Body of pancreas (tissue), 4 donors: ENCODE measurements at regions not wholly inside any gene's neighbourhood (a gene's known extent, or its start where the extent isn't known, plus 50 kb on each side); places are given as distances from the start of the nearest gene placed in this dataset.

ENCODE experiments used
- CTCF ChIP-seq, 7 experiments: fragments of 450-650 bp in 4 of 7; fragments of 200-600 bp in 3 of 7; sonication (generic) in 3 of 7; IDR thresholded peaks; one replicate each; pipeline ENCODE4 v1.5.1; 2016 to 2019; ENCODE audit warnings: antibody characterized with exemption in 7 of 7
- POLR2A ChIP-seq, 3 donors: fragments of 450-650 bp; IDR thresholded peaks; one replicate each; pipeline ENCODE4 v1.6.1; 2016; ENCODE audit warnings: antibody characterized with exemption in 3 of 3, mild to moderate bottlenecking in 2 of 3

- TF ChIP-seq CTCF (IDR thresholded peaks at IDR 0.05) (no peak), POLR2A (IDR thresholded peaks at IDR 0.05) (no peak)
Measured at GRCh38 chr1:200291106-200291505, 118.7 kb downstream of the ZNF281 start.
